Erythroblast (primary cell): ENCODE measurements at regions not wholly inside any gene's neighbourhood (a gene's known extent, or its start where the extent isn't known, plus 50 kb on each side); places are given as distances from the start of the nearest gene placed in this dataset.
A peak's percentile ranks its signal among the peaks of the same experiment; 100 is the strongest.

Experiments used
- DNase-seq, 2 experiments: peaks; one replicate each; lab custom pipeline; 2025; lab: John Stamatoyannopoulos, UW
- GATA1 ChIP-seq: IDR thresholded peaks from 2 replicates; pipeline ENCODE4 v1.6.1; 2011; ENCODE audit warnings: low read depth, mild to moderate bottlenecking, control low read depth, low read length, moderate library complexity
- POLR2A ChIP-seq: IDR thresholded peaks from 2 replicates; pipeline ENCODE4 v1.6.1; 2011; ENCODE audit warnings: mild to moderate bottlenecking, low read length

DNA sequence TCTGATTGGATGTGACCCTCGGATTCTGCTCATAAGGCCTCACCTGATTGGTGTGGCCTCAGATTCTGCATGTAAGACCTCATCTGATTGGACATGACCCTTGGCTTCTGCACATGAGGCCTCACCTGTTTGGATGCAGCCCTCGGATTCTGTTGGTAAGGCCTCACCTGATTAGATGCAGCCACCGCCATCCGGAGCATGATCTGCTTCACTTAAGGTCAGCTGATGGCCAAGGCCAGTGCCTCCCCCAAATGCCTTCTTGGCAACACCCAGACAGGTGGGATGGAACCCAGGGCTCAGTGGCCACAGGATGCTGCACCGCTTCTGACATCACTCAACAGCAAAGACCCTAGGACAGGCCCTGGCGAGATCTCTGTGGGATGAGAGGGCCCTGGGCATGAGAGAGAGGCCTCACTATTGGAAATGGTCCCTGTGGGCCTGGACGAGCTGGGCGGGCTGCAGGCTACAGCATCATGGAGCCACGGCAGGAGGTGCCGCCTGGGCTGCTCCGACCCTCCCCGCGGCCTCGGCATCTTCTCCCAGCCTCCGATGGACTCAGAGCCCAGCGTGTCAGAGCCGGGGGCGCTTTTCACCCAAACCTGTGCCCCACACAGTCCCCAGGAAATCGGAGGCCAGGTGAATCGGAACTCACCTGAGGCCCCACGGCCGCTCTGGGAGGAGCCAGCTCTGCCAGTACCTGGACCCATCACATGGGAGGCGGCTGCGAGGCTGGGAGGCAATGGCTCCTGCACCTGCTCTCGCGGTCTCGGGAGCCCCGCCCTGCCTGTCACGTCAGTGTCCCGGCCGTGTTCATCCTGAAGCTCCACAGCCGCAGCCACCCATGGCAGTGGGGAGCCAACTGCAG, 60.9 kb upstream of the ZNF469 start:
- TF ChIP-seq GATA1 (no peak), POLR2A (no peak)
- no peak for DNase-seq

DNA sequence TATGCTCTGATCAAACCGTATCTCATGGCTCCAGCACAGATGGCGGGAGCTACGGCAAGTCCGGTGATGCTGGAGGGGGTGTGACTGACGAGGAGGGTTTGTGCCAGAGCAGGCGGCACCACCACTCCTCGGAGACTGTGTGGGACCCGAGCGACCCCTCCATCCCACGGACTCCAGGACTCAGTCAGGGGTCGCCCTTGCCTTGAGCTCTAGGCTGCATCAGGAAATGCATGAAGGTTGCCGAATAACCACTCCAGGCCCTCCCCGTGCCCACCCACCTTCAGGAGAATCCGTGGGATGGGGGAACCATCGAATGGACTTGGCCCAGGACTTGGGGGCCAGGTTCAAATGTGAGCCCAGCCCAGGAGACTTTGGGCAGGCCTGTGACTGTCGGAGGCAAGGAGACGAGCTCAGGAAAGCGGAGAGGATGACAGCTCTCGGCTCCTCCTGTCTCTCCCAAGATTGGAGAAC, 60.2 kb upstream of the ZNF469 start:
- TF ChIP-seq POLR2A (no peak), GATA1 (no peak)
- no peak for DNase-seq

DNA sequence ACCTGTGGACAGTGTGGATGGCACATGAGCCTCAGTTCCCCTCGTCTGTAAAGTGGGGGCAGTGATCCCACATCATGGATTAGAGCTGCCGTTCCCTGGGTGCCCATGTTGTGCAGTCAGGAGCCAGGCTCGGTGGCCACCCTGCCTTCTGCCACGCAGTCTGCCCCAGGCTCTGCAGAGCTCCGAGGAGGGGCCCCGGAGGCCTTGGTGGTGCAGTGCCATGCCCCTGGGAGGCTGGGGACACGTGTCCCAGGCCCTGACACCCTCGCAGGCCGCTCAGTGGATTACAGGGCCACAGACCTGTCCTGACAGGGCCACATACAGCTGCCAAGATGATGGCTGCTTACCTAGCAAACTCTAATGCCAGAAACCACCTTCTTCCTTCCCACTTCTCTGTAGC, 59.7 kb upstream of the ZNF469 start:
- TF ChIP-seq POLR2A (no peak), GATA1 (no peak)
- DNase-seq, result no peak

DNA sequence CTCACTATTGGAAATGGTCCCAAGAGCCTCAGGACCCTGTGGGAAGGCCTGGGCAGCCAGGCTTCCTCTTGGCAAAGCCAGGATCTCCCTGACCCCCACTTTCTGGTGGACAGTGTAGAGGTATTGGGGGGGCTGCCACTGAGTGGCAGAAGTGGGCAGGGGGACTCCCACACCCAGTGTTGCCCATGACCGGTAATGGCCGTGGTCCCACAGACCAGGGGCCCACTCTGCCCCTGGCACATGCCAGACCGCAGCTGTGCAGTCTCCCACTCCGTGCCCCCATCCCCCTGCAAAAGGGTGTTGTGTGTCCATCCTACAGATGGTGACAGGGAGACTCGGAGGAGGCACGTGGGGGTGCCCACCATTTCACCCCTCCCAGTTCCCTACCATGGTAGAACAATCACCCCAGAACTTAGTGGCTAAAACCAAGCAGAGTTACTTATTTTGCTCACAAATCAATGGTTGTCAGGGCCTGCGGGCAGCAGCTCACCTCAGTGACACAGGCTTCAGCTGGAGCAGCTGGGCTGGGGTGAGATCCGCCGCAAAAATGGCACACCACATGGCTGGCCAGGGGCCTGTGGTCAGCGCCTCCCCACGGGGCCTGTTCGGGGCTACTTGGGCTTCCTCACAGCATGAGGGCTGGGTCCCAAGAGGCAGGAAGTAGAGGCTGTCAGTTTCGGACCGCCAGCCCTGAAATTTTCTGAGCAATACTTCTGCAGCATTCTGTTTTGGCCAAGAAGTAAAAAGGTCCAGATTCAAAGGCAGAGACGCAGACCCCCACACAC, 59.0 kb upstream of the ZNF469 start:
- TF ChIP-seq GATA1, result no peak
- TF ChIP-seq POLR2A, result no peak
- no peak for DNase-seq

DNA sequence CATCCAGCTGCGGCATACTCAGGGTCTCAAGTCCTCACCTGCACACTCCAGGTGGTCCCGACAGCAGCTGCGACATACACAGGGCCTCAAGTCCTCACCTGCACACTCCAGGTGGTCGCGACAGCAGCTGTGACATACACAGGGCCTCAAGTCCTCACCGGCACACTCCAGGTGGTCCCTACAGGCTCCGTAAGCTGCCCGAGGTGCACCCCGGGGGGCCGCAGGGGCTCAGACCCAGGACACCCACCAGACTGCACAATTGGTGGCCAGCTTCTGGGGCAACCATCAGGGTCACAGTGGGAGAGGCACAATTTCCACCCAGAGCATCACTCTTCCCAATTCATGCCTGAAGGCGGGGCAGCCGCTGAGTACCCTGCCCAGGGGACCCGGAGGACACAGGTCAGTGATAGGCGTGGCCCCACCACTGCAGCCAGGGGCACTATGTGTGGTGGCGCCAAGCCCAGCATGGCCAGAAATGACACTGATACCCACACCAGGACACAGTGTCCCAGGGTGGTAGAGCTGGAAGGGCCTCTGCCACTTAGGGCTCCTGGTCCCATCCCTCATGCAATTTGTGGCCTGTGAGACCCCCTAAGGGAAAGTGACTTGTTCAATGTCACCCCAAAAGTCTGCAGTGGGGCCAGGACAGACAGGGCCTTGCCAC, 57.5 kb upstream of the ZNF469 start:
- DNase-seq, result no peak
- TF ChIP-seq GATA1 (no peak), POLR2A (no peak)

DNA sequence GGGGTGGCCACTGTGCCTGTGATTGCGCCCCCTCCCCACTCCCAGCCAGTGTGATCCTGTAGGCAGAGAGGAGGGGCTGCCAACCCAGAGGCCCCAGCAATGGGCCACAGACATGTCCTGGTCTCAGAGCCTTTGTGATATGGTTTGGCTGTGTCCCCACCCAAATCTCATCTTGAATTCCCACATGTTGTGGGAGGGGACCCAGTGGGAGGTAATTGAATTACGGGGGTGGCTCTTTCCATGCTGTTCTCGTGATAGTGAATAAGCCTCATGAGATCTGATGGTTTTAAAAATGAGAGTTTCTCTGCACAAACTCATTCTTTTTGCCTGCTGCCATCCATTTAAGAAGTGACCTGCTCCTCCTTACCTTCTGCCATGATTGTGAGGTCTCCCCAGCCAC, 56.8 kb upstream of the ZNF469 start:
- DNase-seq, result peak in 1 of 2 experiments; percentile 23
- TF ChIP-seq POLR2A (no peak), GATA1 (no peak)

DNA sequence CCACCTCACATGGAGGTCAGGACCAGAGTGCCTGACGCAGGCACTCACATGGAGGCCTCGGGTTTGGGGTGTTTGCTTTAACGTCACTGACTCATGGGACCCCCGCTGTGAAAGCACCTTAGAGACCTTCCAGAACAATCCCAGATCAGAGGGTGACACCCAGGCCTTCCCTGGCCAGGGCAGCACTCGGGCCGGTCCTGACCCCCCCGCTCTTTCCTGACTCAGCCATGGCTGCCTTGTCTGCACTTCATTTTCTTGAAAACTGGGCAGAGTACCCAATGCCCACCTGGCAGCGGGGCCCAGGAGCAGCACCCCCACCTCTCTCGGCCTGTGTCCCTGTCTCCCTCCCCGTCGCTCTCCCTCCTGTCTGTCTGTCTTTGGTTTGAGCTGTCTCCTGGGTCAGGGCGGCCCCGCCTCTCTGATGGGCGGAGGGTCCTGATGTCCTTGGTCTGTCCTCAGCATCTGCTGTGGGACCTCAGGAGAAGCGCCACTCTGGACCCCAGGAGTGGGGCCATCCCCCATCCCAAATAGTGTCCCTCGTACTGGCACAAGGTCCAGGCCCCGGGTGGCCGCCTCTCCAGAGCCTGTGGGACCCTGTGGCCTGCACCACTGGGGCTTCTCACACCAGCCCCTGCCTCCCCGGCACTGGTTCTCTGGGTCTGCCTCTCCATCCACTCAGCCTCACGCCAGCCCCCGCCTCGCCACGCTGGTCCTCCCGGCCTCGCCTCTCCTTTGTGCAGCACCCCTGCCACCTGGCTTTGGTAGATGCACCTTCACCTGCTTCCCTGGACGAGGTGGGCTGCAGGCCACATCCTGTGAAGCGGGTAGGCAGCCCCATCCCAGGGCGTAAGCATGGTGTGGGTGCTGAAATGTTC, 55.9 kb upstream of the ZNF469 start:
- no peak for DNase-seq
- TF ChIP-seq GATA1, result no peak
- TF ChIP-seq POLR2A, result no peak

DNA sequence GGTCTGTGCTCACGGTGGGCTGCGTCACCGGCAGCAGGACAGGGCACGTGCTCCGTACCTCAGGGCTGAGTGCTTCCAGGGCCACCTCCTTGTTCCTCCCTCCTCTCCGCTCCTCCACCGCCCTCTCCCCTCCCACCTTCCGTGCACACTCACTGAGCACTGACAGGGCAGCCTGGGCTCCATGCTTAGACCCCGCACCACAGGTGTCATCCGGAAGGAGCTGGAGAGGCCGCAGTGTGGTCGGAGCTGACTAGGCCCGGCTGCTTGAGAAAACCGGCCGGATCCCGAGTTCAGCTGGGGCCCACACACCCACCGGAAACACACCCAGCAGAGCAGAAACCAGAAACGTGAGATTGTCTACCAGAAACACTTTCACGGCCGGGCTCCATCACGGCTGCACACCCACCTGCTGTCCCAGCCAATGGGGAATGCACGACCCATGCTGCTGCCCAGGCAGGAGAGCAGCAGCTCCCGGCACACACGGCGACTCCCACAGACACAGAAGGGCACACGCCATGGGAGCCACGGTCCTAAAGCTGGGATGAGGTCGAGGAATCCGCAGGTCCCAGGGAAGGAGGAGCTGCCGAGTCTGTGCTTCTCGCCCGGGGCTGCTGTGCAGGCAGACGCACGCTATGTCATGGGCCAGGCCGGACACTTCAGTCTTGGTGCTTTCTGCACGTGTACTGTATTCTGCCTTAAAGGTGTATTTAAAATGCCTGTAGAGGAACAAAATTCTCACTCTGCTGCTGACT, 55.0 kb upstream of the ZNF469 start:
- TF ChIP-seq GATA1 (no peak), POLR2A (no peak)
- no peak for DNase-seq

DNA sequence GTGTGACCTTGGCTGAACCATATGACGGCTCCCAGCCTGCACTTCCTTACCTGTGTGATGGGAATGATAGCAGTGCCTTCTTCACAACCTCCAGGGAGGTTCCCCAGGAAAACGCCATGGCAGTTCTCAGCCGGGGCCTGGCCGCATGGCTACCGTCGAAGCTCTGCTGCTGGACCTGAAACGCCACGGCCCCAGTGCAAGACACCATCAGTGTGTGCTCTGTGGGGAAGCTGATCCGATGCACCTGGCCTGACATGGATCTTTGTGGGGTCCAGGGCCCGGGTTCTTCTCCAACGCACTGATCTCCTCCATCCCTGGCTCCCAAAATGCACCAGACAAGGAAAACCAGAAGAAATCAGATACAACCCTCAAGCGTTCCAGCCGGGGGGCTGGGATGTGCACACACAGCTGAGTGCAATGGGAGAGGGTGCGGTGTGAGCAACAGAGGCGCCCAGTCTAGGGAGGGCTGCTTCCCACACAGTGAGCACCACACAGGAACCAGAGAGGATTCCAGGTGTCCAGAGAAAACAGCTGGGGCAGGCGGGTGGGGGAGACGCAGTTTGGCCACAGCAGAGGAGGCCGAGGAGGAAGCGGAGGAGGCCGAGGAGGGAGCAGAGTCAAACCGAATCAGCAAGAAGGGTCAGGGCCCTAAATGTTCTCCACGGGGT, 54.3 kb upstream of the ZNF469 start:
- TF ChIP-seq POLR2A (no peak), GATA1 (no peak)
- DNase-seq, result no peak

DNA sequence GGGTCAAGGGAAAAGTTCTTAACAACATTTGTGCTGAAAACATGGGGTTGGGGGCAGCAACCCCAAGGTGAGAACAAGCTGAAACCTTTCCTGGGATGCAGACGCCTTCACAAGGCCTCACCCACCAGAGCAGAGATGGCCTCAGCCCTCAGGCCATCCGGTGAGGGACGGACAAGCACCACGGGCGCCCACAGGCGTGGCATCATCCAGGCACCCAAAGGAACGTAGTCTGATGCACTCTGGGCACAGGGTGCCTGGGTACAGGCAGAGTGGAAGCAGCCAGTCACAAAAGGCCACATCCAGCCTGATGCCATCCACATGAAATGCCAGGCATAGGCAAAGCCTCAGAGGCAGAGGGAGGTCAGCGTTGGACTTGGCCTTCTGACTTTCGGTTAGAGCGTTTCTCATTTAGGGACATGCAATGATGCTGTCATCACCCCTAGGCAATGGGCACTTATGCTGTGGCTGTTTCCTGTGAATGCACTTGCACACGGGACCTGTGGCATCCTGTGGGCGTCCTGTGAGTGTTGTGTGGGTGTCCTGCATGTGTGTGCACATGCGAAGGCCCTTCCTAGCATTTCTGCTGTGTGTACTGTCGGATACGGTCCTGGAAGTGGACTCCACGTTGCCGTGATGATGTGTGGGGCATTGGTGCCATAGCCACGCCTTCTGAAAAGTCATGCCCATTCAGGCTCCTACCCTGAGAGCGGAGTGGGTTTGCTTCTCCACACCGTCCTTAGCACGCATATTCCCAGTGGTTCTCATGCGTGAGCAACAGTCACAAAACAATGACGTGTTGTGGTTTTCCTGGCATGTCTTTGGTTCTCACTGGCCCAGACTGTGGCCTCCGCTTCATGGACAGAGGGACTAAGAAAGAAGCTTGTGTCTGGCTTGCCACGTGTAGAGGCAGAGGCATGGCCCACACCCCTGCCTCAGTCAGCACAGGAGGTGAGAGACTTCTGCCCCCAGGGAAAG, 52.7 kb upstream of the ZNF469 start:
- TF ChIP-seq GATA1 (no peak), POLR2A (no peak)
- DNase-seq, result no peak
